SK-N-SH (cell line): ENCODE measurements at regions not wholly inside any gene's neighbourhood (a gene's known extent, or its start where the extent isn't known, plus 50 kb on each side); places are given as distances from the start of the nearest gene placed in this dataset.
A peak's percentile ranks its signal among the peaks of the same experiment; 100 is the strongest.
"Not testable (repeated sequence)": the region's sequence is repeated elsewhere in the genome, so short reads cannot be mapped to it uniquely, and the experiment has no call there.

Source experiments
- EP300 ChIP-seq, 2 experiments: IDR thresholded peaks; 2 replicates each; pipeline versions ENCODE4 v1.4.0 to v1.6.1; 2012; ENCODE audit warnings: borderline replicate concordance in 1 of 2, low read depth in 1 of 2, low read length in 1 of 2
- NFIC ChIP-seq: IDR thresholded peaks from 2 replicates; pipeline ENCODE4 v1.4.0; 2012; ENCODE audit warnings: borderline replicate concordance

GRCh38 chr7:83263442-83264034, 100.9 kb upstream of the PCLO start:
- peak; percentile 52; the same call in 1 of the 2 replicates for TF ChIP-seq NFIC
- TF ChIP-seq EP300 (IDR thresholded peaks at IDR 0.05; ENCODE audit: borderline replicate concordance in 1 of 2, low read depth in 1 of 2, low read length in 1 of 2), result not testable (repeated sequence)
